GM13976 (cell line): ENCODE measurements at regions not wholly inside any gene's neighbourhood (a gene's known extent, or its start where the extent isn't known, plus 50 kb on each side); places are given as distances from the start of the nearest gene placed in this dataset.
"Not testable (repeated sequence)": the region's sequence is repeated elsewhere in the genome, so short reads cannot be mapped to it uniquely, and the experiment has no call there.

Source experiments
- DNase-seq: peaks from one replicate; pipeline ENCODE4 v3.0.0; 2012; ENCODE audit warnings: low spot score
- CTCF ChIP-seq: IDR thresholded peaks from 2 replicates; pipeline ENCODE4 v1.5.1; 2012; ENCODE audit warnings: borderline replicate concordance, mild to moderate bottlenecking; ENCODE audit not compliant: insufficient read depth; ENCODE audit errors: extremely low read depth, missing control alignments, control extremely low read depth
- in situ Hi-C: fragments of 300-500 bp; cut with MboI; formaldehyde crosslinking; loops from one replicate; pipeline ENCODE4 v1.12.0; 2022; ENCODE audit warnings: low sequenced_read_pairs, mixed read lengths, inconsistent platforms; ENCODE audit not compliant: unreplicated experiment

GRCh38 chr20:56735084-56735642, 106.1 kb downstream of the TFAP2C start:
- no peak for DNase-seq
- no peak for TF ChIP-seq CTCF
- in situ Hi-C loops: no loop called here

GRCh38 chr20:56736285-56736857, 107.3 kb downstream of the TFAP2C start:
- DNase-seq: no peak

GRCh38 chr20:56744325-56744821, 115.3 kb downstream of the TFAP2C start:
- DNase-seq: not testable (repeated sequence)

More at GRCh38 chr20:56736285-56736857, 107.3 kb downstream of the TFAP2C start:
- no peak for TF ChIP-seq CTCF
- in situ Hi-C loops: no loop called here

GRCh38 chr20:56748476-56749377, 119.6 kb downstream of the TFAP2C start:
- no peak for DNase-seq
- in situ Hi-C loops: no loop called here
- TF ChIP-seq CTCF: no peak

More at GRCh38 chr20:56744325-56744821, 115.3 kb downstream of the TFAP2C start:
- in situ Hi-C loops: not testable (repeated sequence)

- in situ Hi-C loops: no loop called here
- DNase-seq: no peak
- TF ChIP-seq CTCF: no peak
These were observed 121.3 kb downstream of the TFAP2C start for GRCh38 chr20:56750430-56750829.

GRCh38 chr20:56752274-56752673, 123.2 kb downstream of the TFAP2C start:
- no peak for TF ChIP-seq CTCF
- DNase-seq: no peak
- in situ Hi-C loops: no loop called here
